GM21526 (cell line): ENCODE measurements at regions not wholly inside any gene's neighbourhood (a gene's known extent, or its start where the extent isn't known, plus 50 kb on each side); places are given as distances from the start of the nearest gene placed in this dataset.
"Not testable (repeated sequence)": the region's sequence is repeated elsewhere in the genome, so short reads cannot be mapped to it uniquely, and the experiment has no call there.

Experiments used
- ATAC-seq: cut with Tn5 transposase; IDR thresholded peaks from one replicate; pipeline ENCODE4 v1.9.1; 2021; ENCODE audit warnings: moderate library complexity; ENCODE audit not compliant: unreplicated experiment, low FRiP score

- no peak for ATAC-seq
Measured at GRCh38 chr5:8522646-8523045, 653.7 kb downstream of the MTRR start.

- ATAC-seq: no peak
Measured at GRCh38 chr5:8523501-8523900, 654.6 kb downstream of the MTRR start.

GRCh38 chr5:8525819-8526218 is 656.9 kb downstream of the MTRR start:
- ATAC-seq: no peak

- no peak for ATAC-seq
Measured at GRCh38 chr5:8528106-8528505, 659.2 kb downstream of the MTRR start.

- ATAC-seq: no peak
Measured at GRCh38 chr5:8538821-8539220, 669.9 kb downstream of the MTRR start.

- no peak for ATAC-seq
Measured at GRCh38 chr5:8540317-8540716, 671.4 kb downstream of the MTRR start.

GRCh38 chr5:8550921-8551320 is 682.0 kb downstream of the MTRR start:
- ATAC-seq: no peak

GRCh38 chr5:8553364-8553763 is 684.4 kb downstream of the MTRR start:
- ATAC-seq: no peak

GRCh38 chr5:8557728-8558127 is 688.8 kb downstream of the MTRR start:
- ATAC-seq: no peak

- no peak for ATAC-seq
Measured at GRCh38 chr5:8560776-8561175, 691.8 kb downstream of the MTRR start.

- ATAC-seq: no peak
Measured at GRCh38 chr5:8561224-8561840, 692.4 kb downstream of the MTRR start.

GRCh38 chr5:8561854-8562253 is 692.9 kb downstream of the MTRR start:
- ATAC-seq: no peak

GRCh38 chr5:8563540-8563939 is 694.6 kb downstream of the MTRR start:
- not testable (repeated sequence) for ATAC-seq

GRCh38 chr5:8568858-8569257 is 699.9 kb downstream of the MTRR start:
- ATAC-seq: no peak

GRCh38 chr5:8570528-8570927 is 701.6 kb downstream of the MTRR start:
- ATAC-seq: no peak

GRCh38 chr5:8576178-8576577 is 707.2 kb downstream of the MTRR start:
- ATAC-seq: no peak

GRCh38 chr5:8577792-8578191 is 708.8 kb downstream of the MTRR start:
- no peak for ATAC-seq

GRCh38 chr5:8580298-8580697 is 711.4 kb downstream of the MTRR start:
- no peak for ATAC-seq

- ATAC-seq: no peak
Measured at GRCh38 chr5:8581047-8581446, 712.1 kb downstream of the MTRR start.

GRCh38 chr5:8585230-8586018 is 716.5 kb downstream of the MTRR start:
- ATAC-seq: no peak

GRCh38 chr5:8590959-8591358 is 722.0 kb downstream of the MTRR start:
- no peak for ATAC-seq

GRCh38 chr5:8598356-8598755 is 729.4 kb downstream of the MTRR start:
- no peak for ATAC-seq
